UCSD-AML1 (cell line): ENCODE measurements at regions not wholly inside any gene's neighbourhood (a gene's known extent, or its start where the extent isn't known, plus 50 kb on each side); places are given as distances from the start of the nearest gene placed in this dataset.
"Not testable (repeated sequence)": the region's sequence is repeated elsewhere in the genome, so short reads cannot be mapped to it uniquely, and the experiment has no call there.

Source experiments
- DNase-seq: peaks from one replicate; lab custom pipeline; 2025; ENCODE audit not compliant: unreplicated experiment; lab: John Stamatoyannopoulos, UW

- no peak for DNase-seq
Observed at GRCh38 chr17:34740565-34741520, 161.5 kb downstream of the TMEM132E start.

GRCh38 chr17:34739386-34739785 is 160.0 kb downstream of the TMEM132E start:
- no peak for DNase-seq

- not testable (repeated sequence) for DNase-seq
Observed at GRCh38 chr17:34737673-34738072, 158.3 kb downstream of the TMEM132E start.

- no peak for DNase-seq
Observed at GRCh38 chr17:34736611-34737010, 157.2 kb downstream of the TMEM132E start.

GRCh38 chr17:34733333-34733732 is 154.0 kb downstream of the TMEM132E start:
- no peak for DNase-seq

- no peak for DNase-seq
Observed at GRCh38 chr17:34730816-34731215, 151.4 kb downstream of the TMEM132E start.

- no peak for DNase-seq
Observed at GRCh38 chr17:34728771-34729310, 149.5 kb downstream of the TMEM132E start.

- no peak for DNase-seq
Observed at GRCh38 chr17:34727601-34728000, 148.2 kb downstream of the TMEM132E start.

- DNase-seq, result no peak
Observed at GRCh38 chr17:34726536-34727384, 147.4 kb downstream of the TMEM132E start.

- DNase-seq, result no peak
Observed at GRCh38 chr17:34725725-34726124, 146.3 kb downstream of the TMEM132E start.

GRCh38 chr17:34725008-34725407 is 145.6 kb downstream of the TMEM132E start:
- DNase-seq, result no peak

- DNase-seq, result no peak
Observed at GRCh38 chr17:34723875-34724274, 144.5 kb downstream of the TMEM132E start.

GRCh38 chr17:34721326-34721725 is 141.9 kb downstream of the TMEM132E start:
- DNase-seq, result no peak

- no peak for DNase-seq
Observed at GRCh38 chr17:34720760-34721159, 141.4 kb downstream of the TMEM132E start.

GRCh38 chr17:34719569-34719968 is 140.2 kb downstream of the TMEM132E start:
- no peak for DNase-seq

GRCh38 chr17:34717092-34717491 is 137.7 kb downstream of the TMEM132E start:
- DNase-seq, result no peak

- no peak for DNase-seq
Observed at GRCh38 chr17:34716291-34716690, 136.9 kb downstream of the TMEM132E start.

GRCh38 chr17:34715504-34715903 is 136.1 kb downstream of the TMEM132E start:
- DNase-seq, result no peak

GRCh38 chr17:34714475-34715410 is 135.4 kb downstream of the TMEM132E start:
- no peak for DNase-seq

- no peak for DNase-seq
Observed at GRCh38 chr17:34713687-34714086, 134.3 kb downstream of the TMEM132E start.
